ENCODE measurements at regions not wholly inside any gene's neighbourhood (a gene's known extent, or its start where the extent isn't known, plus 50 kb on each side); places are given as distances from the start of the nearest gene placed in this dataset.
"Not testable (repeated sequence)": the region's sequence is repeated elsewhere in the genome, so short reads cannot be mapped to it uniquely, and the experiment has no call there.

DNA sequence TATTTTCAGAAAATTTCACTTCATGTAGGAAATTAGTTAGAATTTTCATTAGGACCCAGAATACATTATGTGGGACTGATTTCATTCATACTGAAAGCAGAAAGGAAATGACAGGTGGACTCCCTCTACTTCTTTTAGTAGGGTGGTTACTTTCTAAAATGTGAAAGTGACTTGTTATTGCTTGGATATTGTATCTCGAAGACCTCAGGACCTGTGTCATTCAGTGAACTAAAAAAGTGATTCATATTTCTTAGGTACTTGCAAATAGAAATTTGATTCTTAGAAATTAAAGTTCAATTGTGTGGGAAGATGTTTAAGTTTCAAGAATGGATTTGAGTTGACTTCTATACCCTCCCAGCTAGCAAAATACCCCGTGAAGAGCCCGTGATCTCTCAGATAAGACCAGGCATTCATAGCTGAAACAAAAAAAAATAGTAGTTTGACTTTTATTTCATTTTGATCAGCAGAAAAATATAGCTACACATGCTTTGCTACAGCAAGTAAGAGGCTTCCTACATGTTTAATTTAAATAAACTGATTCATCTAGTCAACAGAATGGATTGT, 1037.1 kb downstream of the GATA3 start:
- no peak for DNase-seq

DNA sequence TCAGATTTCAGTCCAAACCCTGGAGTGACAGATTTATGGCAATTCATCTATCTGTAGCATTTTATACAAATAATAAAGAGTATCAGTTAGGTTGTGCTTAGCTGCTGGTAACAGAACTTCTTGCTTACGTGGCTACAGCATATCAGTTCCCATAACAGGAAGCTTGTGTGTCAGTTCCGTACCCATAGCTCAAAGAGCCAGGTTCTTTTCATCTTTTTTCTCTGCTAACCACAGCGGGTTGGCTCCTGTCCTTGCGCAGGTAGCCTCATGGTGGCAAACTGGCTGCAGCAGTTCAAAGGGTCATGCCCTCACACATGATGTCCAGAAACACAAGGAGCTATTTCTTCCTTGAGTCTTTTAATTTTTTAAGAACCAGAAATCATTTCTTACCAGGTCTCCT, 1041.8 kb downstream of the GATA3 start:
- no peak for DNase-seq

DNA sequence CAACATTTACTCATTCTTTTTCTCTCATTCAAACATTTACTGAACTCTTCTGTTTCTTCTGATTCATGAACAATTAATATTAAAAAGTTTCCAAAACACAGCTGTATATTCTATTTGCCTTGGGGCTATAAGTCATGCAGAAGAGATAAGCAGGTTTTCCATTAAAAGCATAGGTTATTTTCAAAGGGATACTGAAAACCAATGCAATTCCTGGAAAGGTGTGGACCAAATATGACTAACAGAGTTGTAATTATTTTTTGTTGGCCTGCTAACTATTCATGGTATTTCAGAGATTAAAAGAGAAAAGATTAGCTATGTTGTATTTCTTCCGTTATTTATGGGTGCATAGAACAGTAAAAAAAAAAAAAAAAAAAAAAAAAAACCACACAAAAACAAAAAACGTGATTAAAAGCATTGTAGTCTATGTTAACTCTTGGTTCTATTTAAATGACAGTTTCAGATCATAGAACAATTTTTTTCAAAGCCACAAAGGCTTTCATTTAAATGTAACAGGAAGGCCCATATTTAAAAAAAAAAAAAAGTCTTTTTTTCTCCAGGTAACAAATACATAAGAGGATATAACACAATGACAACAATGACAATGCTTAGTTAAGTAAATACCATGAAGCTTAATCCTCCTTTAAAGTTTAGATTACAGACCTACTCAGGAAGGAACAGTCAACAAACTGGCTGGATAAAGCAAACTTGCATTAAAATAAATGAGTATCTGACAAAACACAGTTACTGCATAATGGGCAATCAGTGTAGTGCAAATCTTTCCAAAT, 1042.9 kb downstream of the GATA3 start:
- no peak for DNase-seq

DNA sequence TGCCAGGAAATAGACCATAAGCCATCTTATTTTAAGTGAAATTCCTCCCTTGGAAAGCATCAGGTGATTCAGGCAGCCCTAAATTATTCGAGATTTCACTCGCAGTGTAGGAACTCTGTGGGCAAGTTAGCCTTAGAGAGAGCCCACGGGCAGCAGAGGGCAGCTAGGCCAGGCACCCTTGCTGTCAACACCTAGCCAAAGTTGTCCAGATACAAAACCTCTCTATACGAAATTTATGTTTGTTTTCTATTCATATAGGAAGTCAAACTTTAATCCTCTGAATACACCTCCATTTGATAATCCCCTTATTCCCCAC, 1043.5 kb downstream of the GATA3 start:
- DNase-seq: no peak

DNA sequence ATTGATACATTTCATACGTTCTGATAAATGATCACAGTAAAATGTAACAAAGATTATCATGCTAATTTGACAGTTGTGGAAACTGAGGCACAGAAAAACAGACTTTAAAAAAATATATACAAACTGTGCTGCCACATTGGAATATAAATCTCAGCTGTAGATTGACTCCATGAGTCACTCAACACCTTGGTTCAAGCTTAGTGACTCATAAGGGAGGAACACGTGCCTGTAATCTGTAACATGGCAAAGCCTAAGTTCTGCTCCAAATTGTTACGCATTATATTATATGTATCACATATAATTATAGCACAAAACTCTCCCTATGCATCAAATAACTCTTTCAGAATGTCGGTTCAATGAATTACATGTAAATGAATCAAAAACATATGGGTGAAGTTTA, 1047.5 kb downstream of the GATA3 start:
- no peak for DNase-seq

DNA sequence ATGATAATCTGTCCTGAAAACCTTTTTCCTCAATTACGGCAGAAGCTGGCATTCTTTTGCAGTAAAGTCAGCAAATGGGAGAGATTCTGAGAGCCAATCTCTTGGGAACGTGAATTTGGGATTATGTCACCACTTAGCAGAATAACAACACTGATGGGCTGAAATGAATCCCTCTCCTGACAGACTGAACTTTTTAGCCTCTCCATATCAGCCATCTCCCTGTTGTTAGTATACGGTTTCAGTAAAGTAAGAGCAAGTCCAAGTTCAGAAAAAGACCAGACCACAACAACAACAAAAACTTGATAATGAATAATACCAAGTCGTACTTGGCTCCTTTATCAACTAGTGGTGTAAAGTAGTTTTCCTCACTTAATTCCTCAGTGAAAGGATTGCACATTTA, 1048.8 kb downstream of the GATA3 start:
- no peak for DNase-seq

DNA sequence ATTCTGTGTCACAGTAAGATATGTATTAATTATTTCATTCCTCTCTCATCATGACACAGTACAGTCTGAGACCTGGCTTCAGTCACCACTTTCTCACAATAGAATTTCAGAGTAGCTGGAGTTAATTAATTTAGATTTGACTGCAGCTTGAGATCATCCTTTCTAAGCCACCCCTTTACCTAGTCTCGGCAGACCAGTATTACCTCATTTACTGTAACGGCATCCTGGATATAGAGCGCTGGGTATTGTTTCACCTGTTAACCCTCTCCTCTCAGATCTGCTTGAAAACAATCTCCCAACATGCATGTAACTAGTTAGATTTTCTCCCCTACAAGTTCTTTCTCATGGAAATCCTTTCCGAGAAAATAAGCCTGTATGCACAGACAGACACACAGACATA, 1057.5 kb downstream of the GATA3 start:
- DNase-seq: no peak

DNA sequence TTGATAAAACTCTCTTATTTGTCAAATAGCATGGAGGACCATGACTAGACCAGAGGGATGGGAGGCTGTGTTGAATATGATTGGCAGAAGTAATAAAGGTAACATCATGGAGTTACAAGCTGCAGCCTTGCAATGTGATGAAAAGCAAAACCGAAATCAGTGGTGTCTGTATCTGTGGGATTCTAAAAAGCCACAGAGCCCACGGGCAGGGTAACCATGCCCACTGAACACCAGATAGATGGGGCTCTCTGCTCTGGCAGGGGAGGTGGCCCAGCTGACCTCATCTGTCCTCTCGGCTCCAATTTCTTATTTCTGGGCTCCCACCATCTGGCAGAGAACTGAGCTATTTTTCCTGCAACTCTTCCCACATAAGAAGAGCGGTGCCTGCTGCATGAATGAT, 1072.2 kb downstream of the GATA3 start:
- DNase-seq: no peak

DNA sequence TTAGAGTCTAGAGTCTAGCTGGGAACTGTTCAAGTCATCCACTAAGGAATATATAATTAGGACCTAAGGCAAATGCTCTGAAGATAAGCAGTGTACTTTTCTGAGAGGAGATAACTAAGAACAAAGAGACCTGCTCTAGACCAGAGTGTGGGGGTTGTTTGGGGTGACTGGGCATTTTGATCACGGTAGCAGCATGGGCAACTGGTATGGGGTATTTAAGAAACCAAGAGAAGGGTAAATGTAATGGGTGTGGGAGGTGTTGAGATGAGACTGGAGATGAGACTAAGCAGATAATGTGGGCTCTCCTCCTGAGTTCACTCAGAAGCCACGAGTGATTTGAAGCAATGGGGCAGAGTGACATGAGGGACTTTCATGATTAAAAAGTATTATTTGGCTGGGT, 1082.9 kb downstream of the GATA3 start:
- no peak for DNase-seq

DNA sequence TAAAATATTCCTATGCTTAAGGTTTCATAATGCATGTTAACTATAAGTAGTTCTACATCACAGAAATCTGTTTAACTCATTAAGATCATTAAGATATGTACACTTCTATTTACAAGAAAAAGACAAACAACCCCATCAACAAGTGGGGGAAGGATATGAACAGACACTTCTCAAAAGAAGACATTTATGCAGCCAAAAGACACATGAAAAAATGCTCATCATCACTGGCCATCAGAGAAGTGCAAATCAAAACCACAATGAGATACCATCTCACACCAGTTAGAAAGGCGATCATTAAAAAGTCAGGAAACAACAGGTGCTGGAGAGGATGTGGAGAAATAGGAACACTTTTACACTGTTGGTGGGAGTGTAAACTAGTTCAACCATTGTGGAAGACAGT, 1084.3 kb downstream of the GATA3 start:
- not testable (repeated sequence) for DNase-seq

DNA sequence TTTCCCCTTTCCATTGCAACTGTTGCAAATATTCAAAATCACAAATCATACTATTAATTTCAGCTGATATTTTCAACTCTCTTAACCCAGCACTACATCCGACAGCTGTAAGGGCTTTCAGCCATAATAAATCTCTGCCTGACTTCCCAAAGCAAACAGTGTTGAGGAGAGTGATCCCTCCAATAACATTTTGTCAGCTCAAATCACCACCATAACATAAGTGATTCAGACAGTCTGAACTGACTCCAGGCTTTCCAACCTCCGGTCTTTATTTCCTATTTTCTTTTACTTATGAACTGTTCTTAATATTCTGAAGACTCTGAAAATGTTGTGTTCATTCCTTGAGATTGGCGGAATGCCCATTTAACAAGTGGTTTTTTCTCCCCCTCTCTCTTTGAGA, 1085.9 kb downstream of the GATA3 start:
- no peak for DNase-seq

DNA sequence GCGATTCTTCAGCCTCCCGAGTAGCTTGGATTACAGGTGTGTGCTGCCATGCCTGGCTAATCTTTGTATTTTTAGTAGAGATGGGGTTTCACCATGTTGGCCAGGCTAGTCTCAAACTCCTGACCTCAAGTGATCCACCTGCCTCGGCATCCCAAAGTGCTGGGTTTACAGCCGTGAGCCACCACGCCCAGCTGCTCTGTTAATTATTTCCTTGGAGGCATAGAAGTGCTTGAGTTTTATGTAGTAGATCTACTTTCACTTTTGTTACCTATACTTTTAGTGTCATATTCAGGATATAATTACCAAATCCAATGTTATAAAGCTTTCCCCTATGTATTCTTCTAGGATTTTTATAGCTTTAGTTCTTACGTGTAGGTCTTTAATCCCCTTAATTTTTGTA, 1093.0 kb downstream of the GATA3 start:
- no peak for DNase-seq

DNA sequence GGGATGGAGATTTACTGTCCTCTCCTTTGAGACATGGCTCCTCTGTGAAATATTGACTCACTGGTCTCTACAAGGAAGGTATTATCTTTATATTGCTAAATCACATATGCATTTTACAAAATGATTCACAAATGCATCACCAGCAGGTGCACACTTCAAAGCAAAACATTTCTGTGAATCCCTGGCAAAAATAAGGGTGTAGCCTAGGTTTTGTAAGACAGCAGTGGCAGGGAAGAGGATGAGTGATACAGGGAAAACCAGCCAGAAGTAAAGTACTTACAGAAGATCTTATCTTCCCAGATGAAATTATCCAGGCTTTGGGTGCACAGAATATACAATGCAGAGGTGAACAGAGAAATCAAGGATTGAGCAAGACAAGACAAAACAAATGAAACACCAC, 1094.6 kb downstream of the GATA3 start:
- no peak for DNase-seq

DNA sequence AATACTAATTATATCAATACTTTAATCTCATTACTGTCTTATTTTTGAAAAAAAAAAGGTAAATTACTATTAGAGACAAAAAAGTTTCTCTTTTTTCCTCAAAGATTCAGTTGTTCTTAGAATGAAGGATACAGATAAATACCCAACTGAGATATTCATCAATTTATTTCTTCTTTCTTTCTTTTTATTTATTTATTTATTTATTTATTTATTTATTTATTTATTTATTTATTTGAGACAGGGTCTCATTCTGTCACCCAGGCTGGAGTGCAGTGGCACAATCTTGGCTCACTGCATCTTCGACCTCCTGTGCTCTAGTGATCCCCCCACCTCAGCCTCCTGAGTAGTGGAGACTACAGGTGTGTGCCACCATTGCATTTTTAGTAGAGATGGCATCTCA, 1098.6 kb downstream of the GATA3 start:
- DNase-seq: not testable (repeated sequence)

DNA sequence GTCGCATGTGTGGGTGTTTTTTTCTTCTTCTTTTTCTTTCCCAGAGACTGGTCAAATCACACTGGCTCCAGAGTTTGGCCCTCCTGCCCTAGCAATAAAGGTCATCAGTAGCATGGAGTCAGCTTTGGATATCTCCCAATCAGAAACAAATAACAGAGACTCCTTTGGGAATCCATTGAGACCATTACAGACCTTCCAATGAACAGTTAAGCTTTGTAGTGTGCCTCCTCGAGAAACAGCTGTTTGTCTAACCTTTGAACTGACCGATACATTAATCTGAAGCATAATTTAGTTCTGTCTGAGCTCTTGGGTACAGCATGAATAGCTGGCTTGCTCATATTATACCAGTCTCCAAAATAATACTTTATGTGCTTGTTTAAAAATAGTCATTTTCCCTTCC, 1103.2 kb downstream of the GATA3 start:
- no peak for DNase-seq

DNA sequence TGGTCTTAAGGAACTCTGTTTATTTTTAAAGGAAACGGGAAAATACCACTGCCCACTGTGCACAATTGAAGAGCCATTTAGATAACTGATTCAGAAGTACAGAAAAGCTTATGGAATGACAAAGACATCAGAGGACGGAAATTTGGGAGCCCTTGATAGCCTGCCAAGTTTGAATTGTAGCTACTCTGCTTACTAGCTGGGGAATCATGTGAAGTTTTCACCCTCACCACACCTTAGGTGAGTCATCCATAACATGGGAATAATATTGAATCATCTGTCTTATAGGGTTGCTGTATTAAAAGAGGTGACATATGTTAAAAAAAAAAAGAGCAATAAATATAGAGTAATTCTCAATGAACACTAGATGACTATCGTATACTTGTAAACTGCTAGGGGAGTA, 1104.2 kb downstream of the GATA3 start:
- no peak for DNase-seq

DNA sequence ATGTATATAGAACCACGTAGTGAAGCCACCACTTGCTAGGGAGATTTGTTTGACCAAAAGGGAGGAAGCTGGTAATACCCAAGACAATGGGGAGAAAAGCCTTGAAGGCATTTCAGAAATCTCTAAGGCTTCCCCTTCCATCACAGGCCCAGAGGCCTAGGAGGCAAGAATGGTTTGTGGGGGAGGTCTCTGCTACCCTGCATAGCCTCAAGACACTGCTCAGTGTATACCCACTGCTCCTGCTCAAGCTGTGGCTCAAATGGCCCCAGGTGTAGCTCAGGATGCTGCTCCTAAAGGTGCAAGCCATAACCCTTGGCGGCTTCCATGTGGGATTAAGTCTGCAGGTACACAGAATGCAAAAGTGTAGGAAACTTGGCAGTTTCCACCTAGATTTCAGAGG, 1105.8 kb downstream of the GATA3 start:
- no peak for DNase-seq

DNA sequence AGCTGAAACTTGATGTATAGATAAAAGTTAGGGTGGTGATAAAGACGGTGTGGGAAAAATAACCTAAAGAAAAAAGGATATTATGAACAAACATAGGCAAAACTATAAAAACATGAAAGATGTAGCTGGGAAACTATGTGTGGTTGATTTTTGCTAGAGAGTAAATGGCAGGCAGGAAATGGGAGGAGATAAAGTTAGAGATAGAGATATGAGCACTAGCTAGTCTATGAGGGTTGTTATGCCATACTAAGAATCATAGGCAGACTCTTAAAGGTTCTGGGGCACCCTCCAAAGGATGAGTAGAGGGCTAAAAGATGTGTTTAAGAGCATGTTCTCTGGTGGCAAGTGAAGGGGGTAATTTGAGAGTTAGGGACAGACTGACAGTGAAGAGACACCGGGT, 1109.2 kb downstream of the GATA3 start:
- DNase-seq: no peak

DNA sequence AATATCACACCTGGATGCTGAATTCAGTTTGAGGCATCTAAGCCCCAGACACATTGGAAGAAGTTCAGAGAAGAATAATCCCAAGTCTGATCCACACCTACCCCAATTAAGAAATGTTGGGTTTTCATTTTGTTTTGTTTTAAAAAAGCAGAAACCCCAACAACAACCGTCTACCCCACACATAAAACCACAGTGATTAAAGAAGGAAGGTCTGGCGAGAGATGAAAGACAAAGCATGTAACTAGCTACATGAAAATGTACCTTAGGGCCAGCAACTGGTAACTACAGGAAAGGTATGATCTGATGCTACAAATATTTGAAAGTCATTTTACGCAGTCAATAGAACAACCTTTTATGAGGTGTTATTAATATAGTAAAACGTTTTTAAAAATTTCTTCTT, 1112.3 kb downstream of the GATA3 start:
- DNase-seq: no peak

DNA sequence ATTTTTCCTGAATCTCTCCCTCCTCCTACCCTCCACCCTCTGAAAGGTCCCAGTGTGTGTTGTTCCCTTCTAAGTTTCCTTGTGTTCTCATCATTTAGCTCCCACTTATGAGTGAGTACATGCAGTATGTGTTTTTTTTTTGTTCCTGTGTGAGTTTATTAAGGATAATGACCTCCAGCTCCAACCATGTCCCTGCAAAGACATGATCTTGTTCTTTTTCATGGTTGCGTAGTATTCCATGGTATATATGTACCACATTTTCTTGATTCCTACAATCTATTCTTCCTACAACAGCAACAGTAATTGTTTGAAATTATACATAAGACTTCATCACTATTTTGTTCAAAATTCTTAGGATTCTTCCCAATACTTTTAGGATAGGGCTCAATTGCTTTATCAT, 1117.8 kb downstream of the GATA3 start:
- no peak for DNase-seq

DNA sequence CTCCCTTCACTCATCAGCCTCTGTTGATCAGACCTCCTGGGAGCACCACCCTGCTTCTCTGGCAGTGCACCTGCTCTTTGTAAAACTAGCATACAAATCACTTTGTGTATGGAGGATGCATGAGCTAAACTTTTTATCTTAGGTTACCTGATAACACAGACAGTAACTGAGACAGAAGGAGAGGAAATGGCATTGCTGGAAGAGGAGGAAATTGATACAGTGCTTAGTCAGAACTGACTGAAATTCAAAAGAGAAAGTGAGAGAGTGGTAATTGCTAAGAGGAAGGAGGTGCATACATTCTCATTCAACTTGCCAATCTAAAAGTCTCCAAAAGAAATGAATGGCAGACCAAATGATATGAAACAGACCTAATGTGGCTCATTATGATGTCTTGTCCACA, 1120.7 kb downstream of the GATA3 start:
- no peak for DNase-seq

DNA sequence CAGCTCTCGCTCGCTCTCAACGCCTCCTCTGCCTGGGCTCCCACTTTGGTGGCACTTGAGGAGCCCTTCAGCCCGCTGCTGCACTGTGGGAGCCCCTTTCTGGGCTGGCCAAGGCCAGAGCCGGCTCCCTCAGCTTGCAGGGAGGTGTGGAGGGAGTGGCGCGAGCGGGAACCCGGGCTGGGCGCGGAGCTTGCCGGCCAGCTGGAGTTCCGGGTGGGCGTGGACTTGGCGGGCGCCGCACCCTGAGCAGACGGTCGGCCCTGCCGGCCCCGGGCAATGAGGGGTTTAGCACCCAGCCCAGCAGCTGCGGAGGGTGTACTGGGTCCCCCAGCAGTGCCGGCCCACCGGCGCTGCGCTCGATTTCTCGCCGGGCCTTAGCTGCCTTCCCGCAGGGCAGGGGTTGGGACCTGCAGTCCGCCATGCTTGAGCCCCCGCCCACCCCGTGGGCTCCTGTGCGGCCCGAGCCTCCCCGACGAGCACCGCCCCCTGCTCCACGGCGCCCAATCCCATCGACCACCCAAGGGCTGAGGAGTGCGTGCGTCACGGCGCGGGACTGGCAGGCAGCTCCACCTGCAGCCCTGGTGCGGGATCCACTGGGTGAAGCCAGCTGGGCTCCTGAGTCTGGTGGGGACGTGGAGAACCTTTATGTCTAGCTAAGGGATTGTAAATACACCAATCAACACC, 1128.9 kb downstream of the GATA3 start:
- DNase-seq: not testable (repeated sequence)
